ENCODE measurements at regions not wholly inside any gene's neighbourhood (a gene's known extent, or its start where the extent isn't known, plus 50 kb on each side); places are given as distances from the start of the nearest gene placed in this dataset.

DNA sequence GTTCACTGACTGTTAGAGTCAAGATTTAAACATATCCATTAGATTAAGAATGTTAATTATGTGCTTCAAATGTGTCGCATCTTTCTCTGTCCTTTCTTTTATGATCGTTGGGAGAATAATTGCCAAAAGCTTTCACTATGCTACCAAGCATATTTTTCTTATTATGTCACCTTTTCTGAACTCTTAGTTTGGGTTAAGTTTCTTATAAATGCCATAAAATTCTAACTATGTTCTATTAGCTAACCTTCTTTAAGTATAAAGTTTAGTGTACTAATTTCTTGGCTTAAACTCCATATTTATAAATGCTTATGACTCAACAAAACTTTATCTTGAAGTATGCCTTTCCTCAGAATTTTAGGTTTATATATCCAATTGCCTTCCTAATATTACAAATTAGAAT lies 1759.4 kb downstream of the PCDH9 start:
- H3K4me3 ChIP-seq (ENCODE audit: insufficient read depth, low read depth, low read length, poor library complexity, severe bottlenecking): no peak overlapping the region
- H3K36me3 ChIP-seq (ENCODE audit: control insufficient read depth, insufficient read depth, low read length): no peaks in the 10 kb centered on the region
- H3K27me3 ChIP-seq (replicated peaks; ENCODE audit: control insufficient read depth, insufficient read depth, low read length, poor library complexity, severe bottlenecking): no peaks in the 10 kb centered on the region
- no peak for DNase-seq
- H3K4me1 ChIP-seq (ENCODE audit: control insufficient read depth, insufficient read depth, low read length, poor library complexity, severe bottlenecking): no peaks in the 10 kb centered on the region
- H3K27ac ChIP-seq (ENCODE audit: insufficient read depth, low read length, poor library complexity, severe bottlenecking): no peak overlapping the region
- H3K9me3 ChIP-seq (ENCODE audit: control insufficient read depth, low read length): no peaks in the 10 kb centered on the region

DNA sequence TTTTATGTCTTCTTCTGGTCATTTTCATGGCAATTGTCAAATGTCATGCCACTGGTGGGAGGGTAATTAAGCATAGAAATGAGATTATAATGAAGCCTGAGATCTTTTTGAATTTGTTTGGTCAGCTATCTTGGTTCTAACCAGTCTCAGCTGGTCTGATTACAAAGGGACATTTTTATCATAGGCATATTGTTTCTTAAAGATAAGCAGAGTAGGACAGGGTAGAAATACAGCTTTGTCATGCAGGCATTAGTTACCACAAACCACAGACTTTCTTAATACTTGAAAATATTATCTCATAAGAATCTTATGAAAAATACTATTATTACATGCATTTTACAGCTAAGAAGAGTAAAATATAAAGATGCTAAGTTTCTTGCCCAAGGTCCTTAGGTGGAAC lies 1761.5 kb downstream of the PCDH9 start:
- H3K27me3 ChIP-seq (replicated peaks; ENCODE audit: control insufficient read depth, insufficient read depth, low read length, poor library complexity, severe bottlenecking): no peaks in the 10 kb centered on the region
- DNase-seq: no peak
- H3K4me3 ChIP-seq (ENCODE audit: insufficient read depth, low read depth, low read length, poor library complexity, severe bottlenecking): no peak overlapping the region
- H3K4me1 ChIP-seq (ENCODE audit: control insufficient read depth, insufficient read depth, low read length, poor library complexity, severe bottlenecking): no peaks in the 10 kb centered on the region
- no peaks in the 10 kb centered on the region for H3K36me3 ChIP-seq (ENCODE audit: control insufficient read depth, insufficient read depth, low read length)
- no peaks in the 10 kb centered on the region for H3K9me3 ChIP-seq (ENCODE audit: control insufficient read depth, low read length)
- no peak overlapping the region for H3K27ac ChIP-seq (ENCODE audit: insufficient read depth, low read length, poor library complexity, severe bottlenecking)

DNA sequence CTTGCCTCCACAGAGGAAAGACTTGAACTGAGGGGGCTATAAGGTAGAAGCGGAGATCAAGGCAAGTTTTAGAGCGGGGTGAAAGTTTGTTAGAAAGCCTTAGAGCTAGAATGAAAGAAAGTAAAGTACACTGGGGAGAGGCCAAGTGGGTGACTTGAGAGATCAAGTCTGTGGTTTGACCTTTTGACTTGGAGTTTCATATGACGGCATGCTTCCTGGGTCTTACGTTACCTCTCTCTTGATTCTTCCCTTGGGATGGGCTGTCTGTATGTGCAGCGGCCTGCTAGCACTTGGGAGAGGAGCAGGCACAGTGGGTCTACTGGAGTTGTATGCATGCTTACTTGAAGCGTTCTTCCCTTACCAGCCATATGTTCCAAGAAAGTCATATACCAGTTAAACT lies 1768.5 kb downstream of the PCDH9 start:
- Histone ChIP-seq H3K4me1 (ENCODE audit: control insufficient read depth, insufficient read depth, low read length, poor library complexity, severe bottlenecking) (no peaks in the 10 kb centered on the region), H3K4me3 (ENCODE audit: insufficient read depth, low read depth, low read length, poor library complexity, severe bottlenecking) (no peak overlapping the region), H3K27me3 (replicated peaks; ENCODE audit: control insufficient read depth, insufficient read depth, low read length, poor library complexity, severe bottlenecking) (no peaks in the 10 kb centered on the region), H3K36me3 (ENCODE audit: control insufficient read depth, insufficient read depth, low read length) (no peaks in the 10 kb centered on the region), H3K9me3 (ENCODE audit: control insufficient read depth, low read length) (no peaks in the 10 kb centered on the region), H3K27ac (ENCODE audit: insufficient read depth, low read length, poor library complexity, severe bottlenecking) (no peak overlapping the region)
- no peak for DNase-seq

DNA sequence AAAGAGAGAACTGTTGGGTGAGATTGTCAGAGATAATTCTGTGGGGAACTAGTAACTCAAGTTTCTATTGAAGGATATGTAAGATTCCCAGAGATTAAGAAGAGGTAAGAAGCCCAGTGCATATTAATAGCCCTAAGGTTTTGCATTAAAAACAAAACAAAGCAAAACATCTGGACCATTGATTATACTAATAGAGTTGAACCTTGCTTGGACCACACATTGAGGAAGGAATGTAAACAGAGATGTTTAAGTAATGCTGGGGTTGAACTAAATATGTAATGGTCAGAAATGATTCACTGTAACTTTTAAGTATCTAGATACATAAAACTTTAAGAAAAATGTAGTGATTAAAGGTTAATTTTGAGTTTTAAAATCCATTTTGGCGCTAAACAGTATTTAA lies 1770.0 kb downstream of the PCDH9 start:
- Histone ChIP-seq H3K36me3 (ENCODE audit: control insufficient read depth, insufficient read depth, low read length) (no peaks in the 10 kb centered on the region), H3K4me3 (ENCODE audit: insufficient read depth, low read depth, low read length, poor library complexity, severe bottlenecking) (no peak overlapping the region), H3K9me3 (ENCODE audit: control insufficient read depth, low read length) (no peaks in the 10 kb centered on the region), H3K4me1 (ENCODE audit: control insufficient read depth, insufficient read depth, low read length, poor library complexity, severe bottlenecking) (no peaks in the 10 kb centered on the region), H3K27ac (ENCODE audit: insufficient read depth, low read length, poor library complexity, severe bottlenecking) (no peak overlapping the region), H3K27me3 (replicated peaks; ENCODE audit: control insufficient read depth, insufficient read depth, low read length, poor library complexity, severe bottlenecking) (no peaks in the 10 kb centered on the region)
- no peak for DNase-seq

DNA sequence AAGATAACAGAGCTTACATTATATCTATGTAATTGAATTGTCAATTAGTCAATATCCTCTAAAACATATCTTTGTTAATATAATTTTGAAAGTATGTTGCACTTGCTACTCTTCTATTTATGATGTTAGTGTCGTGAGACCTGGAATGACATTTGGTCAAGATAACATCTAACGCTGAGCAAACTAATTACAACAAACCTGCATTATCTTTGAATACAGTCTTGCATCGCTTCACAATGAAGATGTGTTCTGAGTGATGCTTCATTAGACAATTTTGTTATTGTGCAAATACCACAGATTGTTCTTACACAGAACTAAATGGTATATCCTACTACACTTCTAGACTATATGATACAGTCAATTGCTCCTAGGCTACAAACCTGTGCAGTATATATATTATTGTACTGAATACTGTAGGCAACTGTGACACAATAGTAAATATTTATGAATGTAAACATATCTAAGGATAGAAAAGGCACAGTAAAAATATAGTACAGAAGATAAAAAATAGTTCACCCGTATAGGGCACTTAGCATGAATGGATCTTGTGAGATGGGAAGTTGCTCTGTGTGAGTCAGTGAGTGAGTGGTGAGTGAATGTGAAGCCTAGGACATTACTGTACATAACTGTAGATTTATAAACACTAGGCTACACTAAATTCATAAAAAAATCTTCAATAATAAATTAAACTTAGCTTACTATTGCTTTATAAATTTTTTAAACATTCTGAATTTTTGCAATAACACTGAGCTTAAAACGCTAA lies 1773.8 kb downstream of the PCDH9 start:
- H3K27ac ChIP-seq (ENCODE audit: insufficient read depth, low read length, poor library complexity, severe bottlenecking): no peak overlapping the region
- H3K27me3 ChIP-seq (replicated peaks; ENCODE audit: control insufficient read depth, insufficient read depth, low read length, poor library complexity, severe bottlenecking): no peaks in the 10 kb centered on the region
- H3K4me3 ChIP-seq (ENCODE audit: insufficient read depth, low read depth, low read length, poor library complexity, severe bottlenecking): no peak overlapping the region
- no peak for DNase-seq
- H3K9me3 ChIP-seq (ENCODE audit: control insufficient read depth, low read length): no peaks in the 10 kb centered on the region
- no peaks in the 10 kb centered on the region for H3K4me1 ChIP-seq (ENCODE audit: control insufficient read depth, insufficient read depth, low read length, poor library complexity, severe bottlenecking)
- no peaks in the 10 kb centered on the region for H3K36me3 ChIP-seq (ENCODE audit: control insufficient read depth, insufficient read depth, low read length)

DNA sequence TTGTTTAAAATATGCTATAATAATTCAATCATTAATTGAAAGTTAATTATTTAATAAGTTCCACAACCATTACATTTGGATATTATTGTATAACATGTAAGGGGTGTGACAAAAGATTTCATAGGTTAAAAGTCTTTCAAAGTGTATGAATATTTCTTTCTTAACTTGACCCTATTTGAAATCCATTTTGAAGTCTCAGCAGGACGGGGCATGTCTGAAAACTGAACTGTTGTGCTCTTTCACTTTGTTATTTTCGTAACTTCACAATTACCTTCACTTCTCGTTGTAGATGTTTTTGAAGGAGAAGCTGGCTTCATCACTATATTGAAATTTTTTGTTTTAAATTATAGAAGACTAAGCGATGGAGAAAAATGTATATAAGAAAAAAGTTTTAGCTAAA lies 1775.7 kb downstream of the PCDH9 start:
- H3K27me3 ChIP-seq (replicated peaks; ENCODE audit: control insufficient read depth, insufficient read depth, low read length, poor library complexity, severe bottlenecking): no peaks in the 10 kb centered on the region
- DNase-seq: no peak
- H3K9me3 ChIP-seq (ENCODE audit: control insufficient read depth, low read length): no peaks in the 10 kb centered on the region
- no peak overlapping the region for H3K27ac ChIP-seq (ENCODE audit: insufficient read depth, low read length, poor library complexity, severe bottlenecking)
- no peak overlapping the region for H3K4me3 ChIP-seq (ENCODE audit: insufficient read depth, low read depth, low read length, poor library complexity, severe bottlenecking)
- H3K36me3 ChIP-seq (ENCODE audit: control insufficient read depth, insufficient read depth, low read length): no peaks in the 10 kb centered on the region
- H3K4me1 ChIP-seq (ENCODE audit: control insufficient read depth, insufficient read depth, low read length, poor library complexity, severe bottlenecking): no peaks in the 10 kb centered on the region

DNA sequence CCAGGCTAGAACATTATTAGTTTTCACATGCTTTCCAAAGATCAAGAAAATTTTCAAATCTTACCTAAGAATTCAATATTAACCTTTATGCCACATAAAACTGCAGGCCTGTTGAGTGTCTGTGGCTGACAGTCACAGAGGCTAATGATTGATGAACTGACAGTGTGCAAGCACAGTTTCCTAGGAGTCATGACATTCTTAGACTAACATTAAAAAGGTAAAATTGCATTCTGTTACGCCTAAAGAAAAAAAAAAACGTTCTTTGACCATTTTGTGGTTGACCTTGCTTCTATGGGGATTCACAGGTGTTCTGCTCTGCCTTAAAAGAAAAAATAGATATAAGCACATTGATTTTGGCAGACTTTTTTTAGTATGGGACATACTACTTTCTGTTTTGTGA lies 1776.2 kb downstream of the PCDH9 start:
- H3K4me3 ChIP-seq (ENCODE audit: insufficient read depth, low read depth, low read length, poor library complexity, severe bottlenecking): no peak overlapping the region
- H3K27ac ChIP-seq (ENCODE audit: insufficient read depth, low read length, poor library complexity, severe bottlenecking): no peak overlapping the region
- no peaks in the 10 kb centered on the region for H3K36me3 ChIP-seq (ENCODE audit: control insufficient read depth, insufficient read depth, low read length)
- no peaks in the 10 kb centered on the region for H3K27me3 ChIP-seq (replicated peaks; ENCODE audit: control insufficient read depth, insufficient read depth, low read length, poor library complexity, severe bottlenecking)
- H3K4me1 ChIP-seq (ENCODE audit: control insufficient read depth, insufficient read depth, low read length, poor library complexity, severe bottlenecking): no peaks in the 10 kb centered on the region
- DNase-seq: no peak
- H3K9me3 ChIP-seq (ENCODE audit: control insufficient read depth, low read length): no peaks in the 10 kb centered on the region

DNA sequence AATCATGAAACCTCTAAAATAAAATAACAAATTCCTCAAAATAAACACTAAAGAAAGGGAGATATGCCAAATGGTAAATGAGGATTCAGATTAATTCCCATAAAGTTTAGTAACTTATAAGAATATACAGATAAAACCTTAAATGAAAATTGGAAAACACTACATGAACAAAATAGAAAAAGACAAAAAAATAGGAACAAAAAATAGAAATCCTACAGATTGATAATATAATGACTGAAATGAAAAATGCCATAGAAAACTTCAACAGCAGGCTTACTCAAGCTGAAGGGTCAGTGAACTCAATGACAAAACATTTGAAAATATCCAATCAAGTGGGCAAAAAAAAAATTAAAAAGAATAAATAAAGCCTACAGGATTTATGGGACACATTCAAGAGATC lies 1784.8 kb downstream of the PCDH9 start:
- Histone ChIP-seq H3K27ac (ENCODE audit: insufficient read depth, low read length, poor library complexity, severe bottlenecking) (no peak overlapping the region), H3K27me3 (replicated peaks; ENCODE audit: control insufficient read depth, insufficient read depth, low read length, poor library complexity, severe bottlenecking) (no peaks in the 10 kb centered on the region), H3K9me3 (ENCODE audit: control insufficient read depth, low read length) (no peaks in the 10 kb centered on the region), H3K4me3 (ENCODE audit: insufficient read depth, low read depth, low read length, poor library complexity, severe bottlenecking) (no peak overlapping the region), H3K4me1 (ENCODE audit: control insufficient read depth, insufficient read depth, low read length, poor library complexity, severe bottlenecking) (no peaks in the 10 kb centered on the region), H3K36me3 (ENCODE audit: control insufficient read depth, insufficient read depth, low read length) (no peaks in the 10 kb centered on the region)
- no peak for DNase-seq

DNA sequence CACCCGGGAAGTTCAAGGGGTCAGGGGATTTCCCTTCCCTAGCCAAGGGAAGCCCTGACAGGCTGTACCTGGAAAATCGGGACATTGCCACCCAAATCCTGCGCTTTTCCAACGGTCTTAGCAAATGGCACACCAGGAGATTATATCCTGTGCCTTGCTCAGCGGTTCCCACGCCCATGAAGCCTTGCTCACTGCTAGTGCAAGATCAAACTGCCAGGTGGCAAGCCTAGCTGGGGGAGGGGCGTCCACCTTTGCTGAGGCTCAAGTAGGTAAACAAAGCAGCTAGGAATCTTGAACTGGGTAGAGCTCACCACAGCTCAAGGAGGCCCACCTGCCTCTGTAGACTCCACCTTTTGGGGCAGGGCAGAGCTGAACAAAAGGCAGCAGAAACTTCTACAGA lies 1794.5 kb downstream of the PCDH9 start:
- no peak for DNase-seq
- no peaks in the 10 kb centered on the region for H3K9me3 ChIP-seq (ENCODE audit: control insufficient read depth, low read length)
- no peaks in the 10 kb centered on the region for H3K36me3 ChIP-seq (ENCODE audit: control insufficient read depth, insufficient read depth, low read length)
- no peak overlapping the region for H3K4me3 ChIP-seq (ENCODE audit: insufficient read depth, low read depth, low read length, poor library complexity, severe bottlenecking)
- no peak overlapping the region for H3K27ac ChIP-seq (ENCODE audit: insufficient read depth, low read length, poor library complexity, severe bottlenecking)
- H3K4me1 ChIP-seq (ENCODE audit: control insufficient read depth, insufficient read depth, low read length, poor library complexity, severe bottlenecking): no peaks in the 10 kb centered on the region
- H3K27me3 ChIP-seq (replicated peaks; ENCODE audit: control insufficient read depth, insufficient read depth, low read length, poor library complexity, severe bottlenecking): no peaks in the 10 kb centered on the region

DNA sequence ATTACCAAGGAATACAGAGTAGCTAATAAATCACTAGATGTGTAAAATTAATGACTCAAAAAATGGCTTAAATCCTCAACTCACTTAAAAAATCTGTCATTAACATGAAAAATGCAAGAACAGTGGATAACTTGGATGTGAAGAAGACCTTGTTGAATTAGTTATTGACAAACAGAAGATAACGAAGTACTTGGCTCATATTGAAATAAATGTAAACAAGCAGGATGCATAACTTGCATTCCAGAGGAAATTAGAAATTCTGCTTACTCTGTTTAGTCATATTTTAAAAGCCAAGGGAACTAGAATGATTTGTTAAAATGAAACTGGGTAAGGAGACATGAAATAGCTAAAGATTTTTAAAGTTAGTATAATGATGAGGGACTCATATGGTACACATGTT lies 1812.2 kb downstream of the PCDH9 start:
- no peak for DNase-seq
- Histone ChIP-seq H3K36me3 (ENCODE audit: control insufficient read depth, insufficient read depth, low read length) (no peaks in the 10 kb centered on the region), H3K4me1 (ENCODE audit: control insufficient read depth, insufficient read depth, low read length, poor library complexity, severe bottlenecking) (no peaks in the 10 kb centered on the region), H3K9me3 (ENCODE audit: control insufficient read depth, low read length) (no peaks in the 10 kb centered on the region), H3K27me3 (replicated peaks; ENCODE audit: control insufficient read depth, insufficient read depth, low read length, poor library complexity, severe bottlenecking) (no peaks in the 10 kb centered on the region), H3K27ac (ENCODE audit: insufficient read depth, low read length, poor library complexity, severe bottlenecking) (no peak overlapping the region), H3K4me3 (ENCODE audit: insufficient read depth, low read depth, low read length, poor library complexity, severe bottlenecking) (no peak overlapping the region)

Measured in effector memory CD4-positive, alpha-beta T cell (primary cell).